ENCODE measurements at regions not wholly inside any gene's neighbourhood (a gene's known extent, or its start where the extent isn't known, plus 50 kb on each side); places are given as distances from the start of the nearest gene placed in this dataset.

DNA sequence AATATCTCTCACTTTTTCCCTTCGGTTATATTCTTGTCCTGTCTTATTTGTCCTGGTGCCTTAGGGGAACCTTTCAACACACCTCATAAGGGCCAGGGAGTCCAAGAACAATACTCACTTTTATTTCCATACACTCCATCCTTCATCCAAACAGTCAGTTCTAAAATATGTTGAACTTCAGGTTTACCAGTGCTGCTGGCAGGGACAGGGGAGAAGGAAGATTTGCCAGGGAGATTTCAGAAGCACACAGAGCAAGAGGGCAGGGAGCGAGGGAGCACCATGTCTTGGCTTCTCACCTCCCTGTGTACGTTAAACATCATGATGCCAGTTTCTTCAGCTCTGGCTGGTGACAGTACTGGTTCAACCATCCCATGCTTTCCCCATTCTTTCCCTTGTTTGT lies 631.1 kb upstream of the FAT1 start:
- H3K27me3 Mint-ChIP-seq (ENCODE audit: insufficient read depth, low read depth): peaks cover 7% of the 10 kb centered on the region

DNA sequence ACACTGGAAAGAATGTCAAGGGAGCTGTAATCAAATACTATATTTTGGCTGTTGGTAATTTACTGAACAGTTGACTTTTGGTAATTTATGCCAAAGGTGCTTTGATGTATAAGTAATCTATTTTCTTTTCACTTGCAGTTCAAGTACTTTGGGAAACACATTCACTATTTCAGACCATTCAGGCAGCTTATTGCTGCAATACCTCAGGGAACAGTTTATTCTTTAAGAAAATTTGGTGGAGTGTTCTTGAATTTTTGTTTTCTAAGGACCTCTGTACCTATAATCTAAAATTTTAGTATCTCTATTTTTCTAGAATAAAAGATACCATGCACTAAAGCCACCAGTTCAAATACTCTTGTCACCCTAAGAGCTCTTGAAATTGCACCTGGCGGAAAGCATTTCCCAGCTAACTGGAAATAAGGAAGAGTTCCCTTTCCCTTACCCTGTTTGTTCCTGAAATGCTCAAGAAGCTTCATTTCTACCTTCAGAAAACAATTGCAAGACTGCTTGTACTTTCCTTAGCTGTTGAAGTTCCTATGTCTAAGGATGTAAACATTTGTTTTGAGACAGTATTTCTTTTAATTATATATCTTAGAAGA lies 633.5 kb upstream of the FAT1 start:
- DNase-seq (ENCODE audit: low spot score): no peak
- no peak overlapping the region for H2AFZ ChIP-seq (replicated peaks)
- no peaks in the 10 kb centered on the region for H3K36me3 ChIP-seq
- H4K20me1 ChIP-seq (ENCODE audit: low read depth): no peaks in the 10 kb centered on the region
- H3K27ac Mint-ChIP-seq: no peak overlapping the region
- H3K4me3 ChIP-seq: no peak overlapping the region
- no peak overlapping the region for H3K27ac ChIP-seq
- H3K9ac ChIP-seq: no peak overlapping the region
- H3F3A ChIP-seq (ENCODE audit: low read depth): no peaks in the 10 kb centered on the region
- no peaks in the 10 kb centered on the region for H3K9me3 ChIP-seq (ENCODE audit: low read depth)
- H3K4me1 Mint-ChIP-seq: no peaks in the 10 kb centered on the region
- no peak overlapping the region for H3K4me3 Mint-ChIP-seq
- no peaks in the 10 kb centered on the region for H3K9me3 Mint-ChIP-seq
- TF ChIP-seq EZH2 (IDR thresholded peaks at IDR 0.05) (no peak), EZH2phosphoT487 (IDR thresholded peaks at IDR 0.05) (no peak)
- TF ChIP-seq, protein P1, sequence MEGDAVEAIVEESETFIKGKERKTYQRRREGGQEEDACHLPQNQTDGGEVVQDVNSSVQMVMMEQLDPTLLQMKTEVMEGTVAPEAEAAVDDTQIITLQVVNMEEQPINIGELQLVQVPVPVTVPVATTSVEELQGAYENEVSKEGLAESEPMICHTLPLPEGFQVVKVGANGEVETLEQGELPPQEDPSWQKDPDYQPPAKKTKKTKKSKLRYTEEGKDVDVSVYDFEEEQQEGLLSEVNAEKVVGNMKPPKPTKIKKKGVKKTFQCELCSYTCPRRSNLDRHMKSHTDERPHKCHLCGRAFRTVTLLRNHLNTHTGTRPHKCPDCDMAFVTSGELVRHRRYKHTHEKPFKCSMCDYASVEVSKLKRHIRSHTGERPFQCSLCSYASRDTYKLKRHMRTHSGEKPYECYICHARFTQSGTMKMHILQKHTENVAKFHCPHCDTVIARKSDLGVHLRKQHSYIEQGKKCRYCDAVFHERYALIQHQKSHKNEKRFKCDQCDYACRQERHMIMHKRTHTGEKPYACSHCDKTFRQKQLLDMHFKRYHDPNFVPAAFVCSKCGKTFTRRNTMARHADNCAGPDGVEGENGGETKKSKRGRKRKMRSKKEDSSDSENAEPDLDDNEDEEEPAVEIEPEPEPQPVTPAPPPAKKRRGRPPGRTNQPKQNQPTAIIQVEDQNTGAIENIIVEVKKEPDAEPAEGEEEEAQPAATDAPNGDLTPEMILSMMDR (IDR thresholded peaks at IDR 0.05): no peak
- H3K27me3 Mint-ChIP-seq (ENCODE audit: insufficient read depth, low read depth): peaks cover 4% of the 10 kb centered on the region
- no peaks in the 10 kb centered on the region for H3K4me1 ChIP-seq
- no peaks in the 10 kb centered on the region for H3K79me2 ChIP-seq (ENCODE audit: low read depth)
- no peaks in the 10 kb centered on the region for H3K27me3 ChIP-seq
- H3K4me2 ChIP-seq: no peak overlapping the region
- H3K36me3 Mint-ChIP-seq: no peaks in the 10 kb centered on the region

More for the DNA sequence above, 631.1 kb upstream of the FAT1 start:
- Histone ChIP-seq H3K4me1 (no peaks in the 10 kb centered on the region), H3K79me2 (ENCODE audit: low read depth) (no peaks in the 10 kb centered on the region), H3K27ac (no peak overlapping the region), H3K27me3 (no peaks in the 10 kb centered on the region), H3K4me3 (no peak overlapping the region), H3F3A (ENCODE audit: low read depth) (no peaks in the 10 kb centered on the region), H3K4me2 (no peak overlapping the region), H2AFZ (replicated peaks) (no peak overlapping the region), H3K9ac (no peak overlapping the region), H4K20me1 (ENCODE audit: low read depth) (no peaks in the 10 kb centered on the region), H3K36me3 (no peaks in the 10 kb centered on the region), H3K9me3 (ENCODE audit: low read depth) (no peaks in the 10 kb centered on the region)
- Mint-ChIP-seq H3K27ac (no peak overlapping the region), H3K4me3 (no peak overlapping the region), H3K36me3 (no peaks in the 10 kb centered on the region), H3K4me1 (no peaks in the 10 kb centered on the region), H3K9me3 (no peaks in the 10 kb centered on the region)
- DNase-seq (ENCODE audit: low spot score): no peak
- TF ChIP-seq EZH2phosphoT487 (IDR thresholded peaks at IDR 0.05) (no peak), EZH2 (IDR thresholded peaks at IDR 0.05) (no peak)
- TF ChIP-seq, protein P1 (IDR thresholded peaks at IDR 0.05): no peak

DNA sequence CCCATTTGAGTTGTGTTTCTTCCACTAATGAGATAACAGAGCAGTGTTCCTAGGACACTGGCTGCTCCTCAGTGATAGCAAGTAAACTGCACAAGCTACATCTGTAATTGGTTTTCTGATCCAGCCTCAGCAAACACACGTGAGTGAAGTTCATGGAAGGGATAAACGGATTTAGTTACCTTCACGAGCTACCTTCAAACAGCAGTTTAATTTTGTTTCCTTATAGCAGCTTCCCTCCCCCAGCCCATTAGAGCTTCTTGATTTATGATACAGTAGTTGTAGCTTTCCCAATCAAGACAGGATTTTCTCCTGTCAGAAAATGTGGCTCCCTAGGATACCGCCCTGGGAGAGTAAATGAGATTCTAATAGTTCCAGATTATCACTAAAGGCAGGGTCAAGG lies 634.2 kb upstream of the FAT1 start:
- Histone ChIP-seq H3K79me2 (ENCODE audit: low read depth) (no peaks in the 10 kb centered on the region), H3K36me3 (no peaks in the 10 kb centered on the region), H3K4me3 (no peak overlapping the region), H3K27ac (no peak overlapping the region), H3K27me3 (no peaks in the 10 kb centered on the region), H4K20me1 (ENCODE audit: low read depth) (no peaks in the 10 kb centered on the region), H3K9ac (no peak overlapping the region), H3K4me2 (no peak overlapping the region), H3F3A (ENCODE audit: low read depth) (no peaks in the 10 kb centered on the region), H2AFZ (replicated peaks) (no peak overlapping the region), H3K9me3 (ENCODE audit: low read depth) (no peaks in the 10 kb centered on the region), H3K4me1 (no peaks in the 10 kb centered on the region)
- no peak overlapping the region for H3K27ac Mint-ChIP-seq
- no peak for TF ChIP-seq EZH2phosphoT487 (IDR thresholded peaks at IDR 0.05)
- TF ChIP-seq, protein P1 (IDR thresholded peaks at IDR 0.05): no peak
- no peak for TF ChIP-seq EZH2 (IDR thresholded peaks at IDR 0.05)
- H3K36me3 Mint-ChIP-seq: no peaks in the 10 kb centered on the region
- peaks cover 4% of the 10 kb centered on the region for H3K27me3 Mint-ChIP-seq (ENCODE audit: insufficient read depth, low read depth)
- H3K4me3 Mint-ChIP-seq: no peak overlapping the region
- DNase-seq (ENCODE audit: low spot score): no peak
- no peaks in the 10 kb centered on the region for H3K4me1 Mint-ChIP-seq
- H3K9me3 Mint-ChIP-seq: no peaks in the 10 kb centered on the region

All from neural progenitor cell (in vitro differentiated cells).